ENCODE measurements at regions not wholly inside any gene's neighbourhood (a gene's known extent, or its start where the extent isn't known, plus 50 kb on each side); places are given as distances from the start of the nearest gene placed in this dataset.

DNA sequence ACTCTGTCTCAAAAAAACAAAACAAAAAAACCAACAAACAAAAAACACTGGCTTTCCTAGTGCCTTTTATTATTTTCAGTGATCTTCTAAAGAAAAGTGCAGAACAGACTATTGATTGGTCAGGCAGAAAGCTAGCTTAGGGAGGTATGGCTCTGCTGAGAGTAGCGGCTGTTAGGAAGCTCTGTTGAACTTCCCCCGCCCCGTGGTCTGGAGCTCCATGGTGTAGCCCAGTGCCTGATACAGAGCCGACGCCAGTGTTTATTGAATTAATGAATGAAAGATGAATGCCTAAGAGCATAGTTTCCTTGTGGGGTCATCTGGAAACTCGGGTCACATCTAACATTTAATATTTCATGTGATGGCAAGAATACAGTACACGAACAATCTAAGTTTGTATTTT, 90.5 kb upstream of the ARMC3 start:
- TF ChIP-seq, protein P1, sequence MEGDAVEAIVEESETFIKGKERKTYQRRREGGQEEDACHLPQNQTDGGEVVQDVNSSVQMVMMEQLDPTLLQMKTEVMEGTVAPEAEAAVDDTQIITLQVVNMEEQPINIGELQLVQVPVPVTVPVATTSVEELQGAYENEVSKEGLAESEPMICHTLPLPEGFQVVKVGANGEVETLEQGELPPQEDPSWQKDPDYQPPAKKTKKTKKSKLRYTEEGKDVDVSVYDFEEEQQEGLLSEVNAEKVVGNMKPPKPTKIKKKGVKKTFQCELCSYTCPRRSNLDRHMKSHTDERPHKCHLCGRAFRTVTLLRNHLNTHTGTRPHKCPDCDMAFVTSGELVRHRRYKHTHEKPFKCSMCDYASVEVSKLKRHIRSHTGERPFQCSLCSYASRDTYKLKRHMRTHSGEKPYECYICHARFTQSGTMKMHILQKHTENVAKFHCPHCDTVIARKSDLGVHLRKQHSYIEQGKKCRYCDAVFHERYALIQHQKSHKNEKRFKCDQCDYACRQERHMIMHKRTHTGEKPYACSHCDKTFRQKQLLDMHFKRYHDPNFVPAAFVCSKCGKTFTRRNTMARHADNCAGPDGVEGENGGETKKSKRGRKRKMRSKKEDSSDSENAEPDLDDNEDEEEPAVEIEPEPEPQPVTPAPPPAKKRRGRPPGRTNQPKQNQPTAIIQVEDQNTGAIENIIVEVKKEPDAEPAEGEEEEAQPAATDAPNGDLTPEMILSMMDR (IDR thresholded peaks at IDR 0.05) = no peak
- no peak for TF ChIP-seq EP300 (IDR thresholded peaks at IDR 0.05)
